Pulmonary artery endothelial cell (primary cell): ENCODE measurements at regions not wholly inside any gene's neighbourhood (a gene's known extent, or its start where the extent isn't known, plus 50 kb on each side); places are given as distances from the start of the nearest gene placed in this dataset.
"Not testable (repeated sequence)": the region's sequence is repeated elsewhere in the genome, so short reads cannot be mapped to it uniquely, and the experiment has no call there.

Source experiments
- DNase-seq: peaks from one replicate; pipeline ENCODE4 v3.0.0-alpha.2; 2011; ENCODE audit warnings: low read depth, low spot score

DNA sequence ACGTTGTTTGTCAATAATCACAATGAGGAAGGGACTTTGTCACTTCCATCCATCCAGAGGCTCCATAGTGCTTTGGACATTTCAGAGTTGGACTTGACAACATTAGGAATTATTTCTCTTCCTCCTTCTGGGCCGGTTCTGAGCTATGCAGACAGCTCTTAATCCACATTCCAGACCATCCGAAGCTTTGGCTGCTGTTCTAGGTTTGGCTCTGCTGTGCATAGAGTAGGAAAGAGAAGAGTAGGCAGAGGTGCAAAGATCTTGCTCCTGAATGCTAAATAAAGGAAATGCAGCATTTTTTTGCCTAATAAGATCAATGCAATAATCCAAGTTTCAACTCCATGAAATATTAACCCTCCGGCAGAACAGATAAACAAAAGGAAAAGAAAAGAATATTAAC lies 216.3 kb upstream of the PRNP start:
- DNase-seq = no peak

DNA sequence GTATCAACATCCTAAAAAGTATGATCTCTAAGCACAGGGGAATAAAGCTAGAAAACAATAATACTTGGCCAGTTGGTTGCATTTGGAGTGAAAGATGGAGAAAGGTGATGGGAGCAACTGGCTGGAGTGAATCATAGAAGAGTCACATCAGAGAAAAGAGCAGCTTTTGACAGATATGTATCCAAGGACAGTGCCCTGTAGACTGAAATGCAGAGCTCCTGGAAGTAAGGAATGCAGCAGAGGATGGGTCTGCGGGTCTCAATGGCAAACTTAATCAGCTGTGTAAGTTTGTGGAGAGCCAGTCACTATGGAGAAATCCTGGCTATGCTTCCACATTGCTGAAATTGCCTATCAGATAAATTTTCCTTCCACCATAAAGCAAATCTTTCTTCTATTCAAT lies 218.1 kb upstream of the PRNP start:
- no peak for DNase-seq

DNA sequence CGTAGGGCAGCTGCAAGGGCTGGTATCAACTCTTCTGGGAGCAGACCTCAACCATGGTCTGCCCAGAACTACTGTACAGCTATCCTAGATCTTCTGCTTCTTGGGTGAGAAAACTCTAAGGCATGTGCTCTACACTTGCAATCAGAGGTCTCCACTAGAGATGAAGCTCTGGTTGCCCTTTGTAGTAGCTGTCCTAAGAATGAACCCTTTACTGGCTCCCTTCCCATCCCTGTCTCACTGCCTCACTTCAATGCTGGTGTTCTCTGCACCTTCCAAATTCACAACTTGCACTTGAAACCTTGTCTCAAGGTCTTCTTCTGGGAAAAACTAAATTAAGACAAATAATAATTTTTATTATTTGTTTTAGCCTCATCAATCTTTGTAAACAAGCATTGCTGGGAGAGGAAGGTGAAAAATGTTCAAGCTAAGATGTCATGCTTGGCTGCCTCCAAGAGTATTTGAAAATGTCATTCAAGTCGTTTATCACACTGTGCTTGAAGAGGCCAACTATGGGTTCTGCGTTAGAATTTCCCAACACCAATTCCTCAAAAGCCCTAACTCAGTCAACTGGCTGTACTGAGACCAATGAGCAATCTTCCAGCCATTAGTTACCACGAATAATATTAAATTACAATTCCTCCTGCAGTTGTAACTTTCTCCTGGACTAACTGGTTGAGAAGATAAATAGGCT lies 216.9 kb upstream of the ADRA1D start:
- no peak for DNase-seq

- no peak for DNase-seq
Measured at GRCh38 chr20:4465212-4465611, 216.1 kb upstream of the ADRA1D start.

DNA sequence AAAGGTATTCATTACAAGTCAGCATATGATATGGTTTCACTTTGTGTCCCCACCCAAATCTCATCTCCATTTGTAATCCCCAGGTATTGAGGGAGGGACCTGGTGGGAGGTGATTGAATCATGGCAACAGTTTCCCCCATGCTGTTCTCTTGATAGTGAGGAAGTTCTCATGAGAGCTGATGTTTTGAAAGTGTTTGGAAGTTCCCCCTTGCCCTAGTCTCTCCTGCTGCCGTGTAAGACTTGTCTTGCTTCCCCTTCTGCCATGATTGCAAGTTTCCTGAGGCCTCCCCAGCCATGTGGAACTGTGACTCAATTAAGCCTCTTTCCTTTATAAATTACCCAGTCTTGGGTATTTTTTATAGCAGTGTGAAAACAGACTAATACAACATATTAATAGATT lies 213.7 kb upstream of the ADRA1D start:
- not testable (repeated sequence) for DNase-seq

GRCh38 chr20:4459081-4459480 lies 210.0 kb upstream of the ADRA1D start:
- DNase-seq = no peak

GRCh38 chr20:4457566-4458543 lies 208.8 kb upstream of the ADRA1D start:
- no peak for DNase-seq

DNA sequence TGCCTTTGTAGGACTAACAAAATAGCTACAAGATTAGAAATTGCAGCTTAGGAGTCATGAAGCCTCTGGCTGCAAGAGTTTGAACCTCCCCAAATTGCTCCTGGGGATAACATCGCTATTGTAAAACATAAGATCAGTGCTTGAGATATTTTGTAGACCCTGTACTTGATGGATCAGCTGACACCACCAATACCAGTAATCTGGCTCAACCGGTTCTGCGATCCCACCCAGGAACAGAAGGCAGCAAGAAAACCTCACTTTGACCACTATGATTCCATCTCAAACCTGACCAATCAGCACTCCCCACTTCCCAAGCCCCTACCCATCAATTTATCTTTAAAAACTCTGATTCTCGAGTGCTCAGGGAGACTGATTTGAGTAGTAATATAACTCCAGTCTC lies 206.9 kb upstream of the ADRA1D start:
- DNase-seq = no peak

GRCh38 chr20:4455301-4455701 lies 206.2 kb upstream of the ADRA1D start:
- DNase-seq = no peak

DNA sequence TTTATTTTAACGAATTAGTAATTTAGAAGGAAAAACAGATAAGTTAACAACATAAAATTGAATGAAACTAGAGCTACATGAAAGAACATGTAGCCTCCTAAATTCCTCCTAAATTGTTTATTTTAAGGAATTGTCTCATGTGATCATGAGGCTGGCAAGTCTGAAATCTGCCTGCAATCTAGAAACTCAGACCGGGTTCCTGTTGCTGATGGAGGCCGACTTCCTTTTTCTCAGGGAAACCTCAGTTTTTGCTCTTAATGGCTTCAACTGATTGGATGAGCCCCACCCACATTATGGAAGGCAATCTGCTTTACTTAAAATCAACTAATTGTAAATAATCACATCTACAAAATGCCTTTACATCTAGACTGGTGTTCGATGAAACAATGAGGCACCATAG lies 205.0 kb upstream of the ADRA1D start:
- DNase-seq = no peak

DNA sequence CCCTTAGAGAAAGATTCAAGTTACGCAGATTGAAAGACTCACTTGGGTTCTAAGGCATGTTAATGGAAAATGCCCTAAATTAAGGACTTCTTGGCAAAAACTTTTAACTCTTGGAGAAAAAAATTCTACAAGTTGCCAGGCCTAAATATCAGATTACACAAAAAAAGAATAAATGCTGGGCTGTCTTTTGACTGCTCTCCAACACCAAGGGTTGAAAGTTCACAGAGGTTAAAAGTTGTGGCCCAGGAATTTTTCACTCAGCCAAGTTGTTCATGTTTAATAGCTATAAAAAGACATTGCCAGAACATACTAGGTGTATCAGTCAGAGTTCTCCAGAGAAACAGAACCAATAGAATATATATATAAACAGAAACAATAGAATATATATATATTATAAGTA lies 204.3 kb upstream of the ADRA1D start:
- DNase-seq = no peak

DNA sequence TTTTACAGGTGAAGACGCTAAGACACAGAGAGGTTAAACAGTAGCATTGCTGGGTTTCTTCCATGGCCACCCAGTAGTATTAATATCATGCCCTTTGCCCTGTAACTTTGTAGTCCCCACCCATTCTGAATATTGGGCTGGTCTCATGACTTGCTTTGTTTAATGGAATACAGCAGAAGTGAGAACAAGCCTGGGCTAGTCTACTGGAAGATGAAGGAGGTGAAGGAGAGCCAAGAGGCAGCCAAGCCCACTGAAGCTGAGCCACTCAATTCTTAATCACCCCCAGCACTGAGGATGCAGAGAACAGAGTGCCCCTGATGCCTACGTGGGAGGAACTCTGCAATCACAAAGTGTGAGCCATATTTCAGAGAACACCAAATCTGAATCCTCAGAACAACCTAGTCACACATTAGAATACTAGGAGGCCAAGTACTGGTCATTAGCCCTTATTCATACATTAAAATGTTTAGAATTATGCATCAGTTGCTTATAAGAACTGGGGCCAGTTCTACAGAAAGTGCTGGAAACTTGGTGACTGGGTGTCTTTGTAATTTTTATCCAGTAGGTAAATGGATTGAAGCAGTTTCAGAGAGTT lies 202.5 kb upstream of the ADRA1D start:
- no peak for DNase-seq

DNA sequence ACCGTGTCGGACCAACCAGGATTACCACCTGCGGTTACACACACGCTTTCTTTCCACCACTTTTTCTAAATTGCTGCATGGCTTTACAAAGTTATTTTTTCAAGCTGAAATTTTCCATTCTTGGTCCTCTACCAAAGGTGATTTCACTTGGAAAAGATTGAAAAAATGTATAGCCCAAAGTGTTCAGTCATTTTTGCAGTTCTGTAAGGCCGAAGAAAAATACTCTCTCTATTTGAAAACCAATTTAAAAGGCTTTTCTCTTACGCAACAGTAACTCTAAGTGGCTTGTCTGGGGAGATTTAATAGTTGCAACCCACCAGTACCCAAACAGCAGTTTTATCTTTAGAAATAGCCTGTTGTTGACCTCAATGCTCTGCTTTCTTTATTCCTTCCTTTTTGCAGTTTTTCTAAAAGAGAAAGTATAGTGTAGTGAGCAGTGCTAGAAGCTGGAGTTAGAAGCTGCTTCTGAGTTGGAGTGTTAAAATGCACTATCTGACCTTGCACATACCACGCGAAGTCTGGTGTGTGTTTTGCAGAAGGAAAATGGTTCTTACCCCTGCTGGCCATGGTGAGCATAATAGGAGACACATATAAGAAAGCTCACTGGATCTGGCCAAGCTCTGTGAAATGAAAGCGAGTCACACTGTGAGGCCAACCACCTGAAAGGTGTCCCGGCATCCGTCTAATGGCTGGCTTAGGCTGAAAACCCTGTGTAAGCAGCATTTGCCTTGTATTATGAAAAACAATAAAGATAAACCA lies 201.0 kb upstream of the ADRA1D start:
- DNase-seq = no peak

GRCh38 chr20:4445784-4446183 lies 196.7 kb upstream of the ADRA1D start:
- DNase-seq = no peak

DNA sequence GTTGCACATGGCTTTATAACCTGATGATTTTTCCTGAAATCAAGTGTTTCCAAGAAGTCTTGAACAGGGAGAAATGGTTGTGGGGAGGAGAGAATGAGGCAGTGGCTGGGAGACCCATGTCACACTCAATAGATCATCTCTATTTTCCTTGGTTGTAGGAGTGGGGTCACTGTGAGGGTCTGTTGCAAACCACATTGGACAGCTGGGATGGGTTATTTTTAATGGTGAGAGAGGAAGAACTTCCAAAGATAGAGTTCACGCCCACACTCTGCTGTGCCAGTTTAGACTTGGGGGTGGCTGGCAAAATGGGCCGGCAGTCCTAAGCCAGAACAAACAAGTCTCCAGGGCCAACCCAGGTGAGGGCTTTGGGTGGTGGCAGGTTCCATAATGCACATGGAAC lies 196.2 kb upstream of the ADRA1D start:
- DNase-seq = no peak

GRCh38 chr20:4444404-4444803 lies 195.3 kb upstream of the ADRA1D start:
- DNase-seq = no peak

GRCh38 chr20:4443016-4443415 lies 193.9 kb upstream of the ADRA1D start:
- no peak for DNase-seq

GRCh38 chr20:4441871-4442270 lies 192.8 kb upstream of the ADRA1D start:
- no peak for DNase-seq

- no peak for DNase-seq
Measured at GRCh38 chr20:4441191-4441590, 192.1 kb upstream of the ADRA1D start.

GRCh38 chr20:4439461-4439860 lies 190.4 kb upstream of the ADRA1D start:
- DNase-seq = no peak

DNA sequence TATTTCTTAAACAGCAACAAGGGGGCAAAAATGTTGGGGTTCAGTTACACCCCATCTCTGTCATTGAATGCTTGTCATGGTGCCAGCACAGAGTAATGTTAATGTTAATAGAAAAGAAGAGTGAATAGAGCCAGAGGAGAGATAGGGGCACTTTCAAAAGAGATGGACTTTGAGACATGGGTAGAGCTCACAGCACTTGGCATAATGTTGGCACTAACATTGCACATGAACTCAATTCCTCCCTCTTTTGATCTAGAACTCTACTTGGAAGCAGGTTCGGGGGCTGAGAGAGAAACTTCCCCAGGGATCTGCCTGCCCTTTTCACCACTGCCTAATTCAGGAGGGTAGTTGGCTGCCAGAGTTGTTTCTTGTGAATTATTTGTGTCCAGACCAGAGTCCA lies 188.0 kb upstream of the ADRA1D start:
- no peak for DNase-seq
